ENCODE measurements at regions not wholly inside any gene's neighbourhood (a gene's known extent, or its start where the extent isn't known, plus 50 kb on each side); places are given as distances from the start of the nearest gene placed in this dataset.
A peak's percentile ranks its signal among the peaks of the same experiment; 100 is the strongest.

- Histone ChIP-seq H3K23me2 (ENCODE audit: insufficient read length, low read depth, low read length, poor library complexity, severe bottlenecking) (no peaks in the 10 kb centered on the region), H4K5ac (ENCODE audit: insufficient read length, low read depth, low read length) (no peak overlapping the region), H3K4me1 (ENCODE audit: insufficient read depth, low read length) (no peaks in the 10 kb centered on the region), H3K27ac (ENCODE audit: insufficient read length, low read depth, low read length) (no peak overlapping the region), H3T11ph (ENCODE audit: low read length) (no peak overlapping the region), H2BK20ac (ENCODE audit: low read depth, low read length, poor library complexity, severe bottlenecking) (no peak overlapping the region), H3K27me3 (ENCODE audit: insufficient read depth, low read length) (no peaks in the 10 kb centered on the region), H2BK12ac (ENCODE audit: insufficient read length, low read depth, low read length) (no peak overlapping the region), H4K91ac (ENCODE audit: insufficient read length, low read depth, low read length) (no peak overlapping the region), H2AK5ac (ENCODE audit: insufficient read length, low read length) (no peak overlapping the region), H3K4me2 (ENCODE audit: insufficient read depth, insufficient read length, low read length) (no peak overlapping the region), H2BK5ac (ENCODE audit: insufficient read length, low read length) (no peak overlapping the region), H3K4ac (ENCODE audit: low read depth, low read length) (no peak overlapping the region), H3K14ac (ENCODE audit: insufficient read depth, low read length) (no peak overlapping the region), H3K9me3 (ENCODE audit: control insufficient read depth, low read depth, low read length) (no peaks in the 10 kb centered on the region), H2BK15ac (ENCODE audit: low read depth, low read length) (no peak overlapping the region), H2BK120ac (ENCODE audit: low read depth, low read length, poor library complexity, severe bottlenecking) (no peak overlapping the region), H3K18ac (ENCODE audit: insufficient read length, low read depth, low read length) (no peak overlapping the region), H3K79me1 (ENCODE audit: insufficient read depth, low read depth, low read length, poor library complexity, severe bottlenecking) (no peaks in the 10 kb centered on the region), H4K20me1 (ENCODE audit: control insufficient read depth, insufficient read depth, insufficient read length) (no peaks in the 10 kb centered on the region), H4K8ac (replicated peaks; ENCODE audit: insufficient read length, low read depth, low read length) (no peak overlapping the region), H3K56ac (ENCODE audit: insufficient read length, low read depth, low read length) (no peak overlapping the region), H3K9ac (ENCODE audit: extremely low read depth, insufficient read length, low read length) (no peak overlapping the region), H3K79me2 (ENCODE audit: insufficient read depth, low read length) (no peaks in the 10 kb centered on the region), H2AFZ (ENCODE audit: low read length) (no peak overlapping the region), H3K23ac (ENCODE audit: insufficient read length, low read depth, low read length) (no peak overlapping the region)
- Mint-ChIP-seq H3K9me3 (no peaks in the 10 kb centered on the region; a peak in 2 of 5 replicates), H3K27me3 (ENCODE audit: low read depth) (no peaks in the 10 kb centered on the region), H3K36me3 (ENCODE audit: insufficient read depth in 1 of 3, low read depth in 3 of 3) (peaks cover 0 to 4% (median 3%) of the 10 kb centered on the region in 3 experiments; a peak in 1 of 7 replicates), H3K4me3 (no peak overlapping the region), H3K27ac (peak overlapping the region in 1 of 3 experiments; percentile 17; a peak in 1 of 7 replicates), H3K4me1 (peaks cover 2 to 8% of the 10 kb centered on the region in 2 experiments; a peak in 3 of 4 replicates)
- no peak for DNase-seq
- TF ChIP-seq CTCF (conservative IDR thresholded peaks at IDR 0.05): no peak
- no CpG with 5 or more reads among the region's 2 CpGs for WGBS (ENCODE audit: extremely low coverage, insufficient read length, low lambda C conversion rate)
Measured at GRCh38 chr5:144040615-144041305, 129.7 kb downstream of the YIPF5 start.
